AG09309 (cell line): ENCODE measurements at regions not wholly inside any gene's neighbourhood (a gene's known extent, or its start where the extent isn't known, plus 50 kb on each side); places are given as distances from the start of the nearest gene placed in this dataset.

ENCODE experiments used
- DNase-seq: peaks from one replicate; pipeline ENCODE4 v3.0.0-alpha.2; 2010; ENCODE audit warnings: low read depth
- H3K4me3 ChIP-seq: 2 replicates; pipeline ENCODE4 v1.5.1; 2011; ENCODE audit warnings: mild to moderate bottlenecking, low read depth, low read length, moderate library complexity; ENCODE audit not compliant: control insufficient read depth
- TF ChIP-seq, protein P1 (sequence below): IDR thresholded peaks from 2 replicates; pipeline ENCODE4 v1.5.1; 2011; ENCODE audit warnings: mild to moderate bottlenecking, low read depth, low read length, inconsistent platforms; ENCODE audit not compliant: insufficient read depth, control insufficient read depth; ENCODE audit errors: missing control alignments

DNA sequence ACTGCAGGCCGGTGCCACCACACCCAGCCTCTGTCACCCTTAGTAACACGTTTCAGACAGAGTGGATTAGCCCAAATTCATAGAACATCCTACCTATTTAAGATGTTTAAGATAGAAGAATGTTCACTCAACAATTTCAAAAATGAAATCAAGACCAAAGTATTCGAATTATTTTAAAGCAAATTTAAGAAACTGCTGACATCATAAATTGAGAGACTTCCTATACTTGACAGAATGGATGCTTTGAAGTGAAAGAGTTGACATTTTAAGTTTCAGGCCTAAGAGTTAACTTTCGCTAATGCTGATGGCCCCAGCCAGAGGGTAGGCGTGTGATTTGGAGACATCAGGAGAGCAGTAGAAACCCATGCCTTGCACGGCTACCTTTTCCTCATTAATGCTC lies 271.9 kb downstream of the SS18 start:
- H3K4me3 ChIP-seq = no peak overlapping the region
- no peak for DNase-seq
- TF ChIP-seq, protein P1, sequence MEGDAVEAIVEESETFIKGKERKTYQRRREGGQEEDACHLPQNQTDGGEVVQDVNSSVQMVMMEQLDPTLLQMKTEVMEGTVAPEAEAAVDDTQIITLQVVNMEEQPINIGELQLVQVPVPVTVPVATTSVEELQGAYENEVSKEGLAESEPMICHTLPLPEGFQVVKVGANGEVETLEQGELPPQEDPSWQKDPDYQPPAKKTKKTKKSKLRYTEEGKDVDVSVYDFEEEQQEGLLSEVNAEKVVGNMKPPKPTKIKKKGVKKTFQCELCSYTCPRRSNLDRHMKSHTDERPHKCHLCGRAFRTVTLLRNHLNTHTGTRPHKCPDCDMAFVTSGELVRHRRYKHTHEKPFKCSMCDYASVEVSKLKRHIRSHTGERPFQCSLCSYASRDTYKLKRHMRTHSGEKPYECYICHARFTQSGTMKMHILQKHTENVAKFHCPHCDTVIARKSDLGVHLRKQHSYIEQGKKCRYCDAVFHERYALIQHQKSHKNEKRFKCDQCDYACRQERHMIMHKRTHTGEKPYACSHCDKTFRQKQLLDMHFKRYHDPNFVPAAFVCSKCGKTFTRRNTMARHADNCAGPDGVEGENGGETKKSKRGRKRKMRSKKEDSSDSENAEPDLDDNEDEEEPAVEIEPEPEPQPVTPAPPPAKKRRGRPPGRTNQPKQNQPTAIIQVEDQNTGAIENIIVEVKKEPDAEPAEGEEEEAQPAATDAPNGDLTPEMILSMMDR = no peak

- no peak overlapping the region for H3K4me3 ChIP-seq
- TF ChIP-seq, protein P1 = no peak
- DNase-seq = no peak
Observed at GRCh38 chr18:25817546-25818237, 272.7 kb downstream of the SS18 start.

DNA sequence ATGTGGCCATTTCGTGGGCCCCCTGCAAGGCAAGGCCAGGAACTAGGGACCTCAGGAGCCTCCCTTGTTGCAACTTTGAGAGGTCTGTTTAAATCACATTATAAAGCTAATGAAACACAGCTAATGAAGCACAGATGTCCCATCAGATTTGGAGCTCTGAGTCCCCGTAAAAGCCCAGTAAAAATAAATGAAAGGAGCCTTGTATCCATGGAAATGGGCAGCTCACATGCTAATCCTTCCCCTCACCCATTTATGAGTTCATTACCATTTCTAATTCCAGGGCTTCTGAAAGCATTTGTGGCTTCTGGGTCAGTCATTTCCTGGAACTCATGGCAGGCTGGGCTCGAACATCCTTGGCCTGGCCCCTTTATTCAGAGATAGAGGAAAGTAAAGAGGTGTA lies 274.8 kb downstream of the SS18 start:
- DNase-seq = peak; percentile 13

DNA sequence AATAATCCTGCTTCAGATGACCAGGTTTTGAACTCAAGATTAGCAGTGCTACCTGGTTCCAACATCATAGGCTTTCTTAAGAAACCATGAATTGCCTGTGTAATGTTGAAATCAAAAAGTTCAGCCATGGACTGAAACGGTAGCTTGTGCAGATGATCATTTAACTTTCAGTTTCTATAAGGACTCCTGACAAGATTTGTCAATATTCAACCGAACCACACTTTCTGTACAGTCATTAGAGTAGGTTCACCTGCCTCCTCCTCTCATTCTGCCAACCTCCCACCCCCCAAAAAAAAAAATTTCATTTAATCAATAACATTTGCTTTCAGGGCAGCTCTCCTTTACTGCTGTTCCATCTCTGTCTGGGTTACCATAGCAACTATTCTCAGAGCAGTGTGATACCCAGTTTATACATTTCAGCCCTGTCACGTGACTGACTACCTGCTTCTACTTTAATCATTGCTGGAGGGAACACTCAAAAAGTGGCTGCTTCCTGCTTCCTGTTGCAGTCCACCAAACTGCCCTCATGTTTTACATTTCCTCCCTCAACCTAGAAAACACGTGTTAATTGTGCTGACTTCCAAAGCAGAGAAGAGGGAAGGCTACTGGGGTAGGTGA lies 275.5 kb downstream of the SS18 start:
- H3K4me3 ChIP-seq = no peak overlapping the region
- TF ChIP-seq, protein P1 = no peak
- no peak for DNase-seq

More for the DNA sequence above, 274.8 kb downstream of the SS18 start:
- no peak overlapping the region for H3K4me3 ChIP-seq
- TF ChIP-seq, protein P1 = no peak

- no peak for DNase-seq
- TF ChIP-seq, protein P1 = no peak
- no peak overlapping the region for H3K4me3 ChIP-seq
Observed at GRCh38 chr18:25813110-25813509, 277.3 kb downstream of the SS18 start.

- TF ChIP-seq, protein P1 = no peak
- no peak overlapping the region for H3K4me3 ChIP-seq
- no peak for DNase-seq
Observed at GRCh38 chr18:25810736-25811135, 279.7 kb downstream of the SS18 start.
